Astrocyte of the cerebellum (primary cell): ENCODE measurements at regions not wholly inside any gene's neighbourhood (a gene's known extent, or its start where the extent isn't known, plus 50 kb on each side); places are given as distances from the start of the nearest gene placed in this dataset.

ENCODE experiments used
- DNase-seq: peaks from one replicate; pipeline ENCODE4 v3.0.0-alpha.2; 2011; ENCODE audit warnings: low read depth
- H3K4me3 ChIP-seq: 2 replicates; pipeline ENCODE4 v1.5.1; 2011; ENCODE audit warnings: mild to moderate bottlenecking, low read depth, low read length, moderate library complexity
- in situ Hi-C: cut with HindIII; loops from 2 replicates; pipeline ENCODE4 v1.10.0; 2017; ENCODE audit warnings: low sequenced_read_pairs
- TF ChIP-seq, protein P1 (sequence below): IDR thresholded peaks from 2 replicates; pipeline ENCODE4 v1.5.1; 2012; ENCODE audit warnings: low read length, low read depth, moderate library complexity, mild to moderate bottlenecking; ENCODE audit errors: missing control alignments

DNA sequence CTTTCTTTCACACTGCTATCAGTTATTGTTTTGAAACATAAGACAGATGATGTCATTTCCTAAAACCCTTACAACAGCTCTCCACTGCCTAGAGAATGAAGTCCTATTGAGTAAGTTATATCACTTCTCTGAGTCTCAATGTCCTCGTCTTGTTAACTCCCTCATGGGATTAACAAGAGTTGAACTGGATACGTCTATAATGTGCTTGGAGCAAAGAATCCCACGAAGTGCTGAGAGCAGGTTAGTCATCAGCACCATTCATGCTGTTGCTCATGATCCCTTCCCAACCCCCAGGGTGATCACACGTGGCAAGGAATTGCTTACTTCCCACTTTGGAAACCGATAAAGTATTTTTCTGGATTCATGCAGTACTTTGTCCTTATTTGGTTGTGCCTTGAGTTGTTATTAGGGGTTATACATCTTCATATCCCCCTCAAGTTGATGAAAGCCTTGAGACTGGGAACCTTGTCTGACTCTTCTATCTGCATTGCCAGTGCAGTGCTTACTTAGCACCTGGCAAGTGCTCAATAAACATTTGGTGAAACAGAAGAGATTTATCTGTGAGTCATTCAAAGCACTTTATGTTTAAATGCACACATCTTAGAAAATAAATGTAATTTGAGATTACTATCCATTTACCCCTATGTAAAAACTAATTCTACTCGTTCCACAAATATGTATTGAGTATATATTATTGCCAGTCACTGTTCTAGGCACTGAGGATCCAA, 487.5 kb downstream of the EPM2A start:
- TF ChIP-seq, protein P1, sequence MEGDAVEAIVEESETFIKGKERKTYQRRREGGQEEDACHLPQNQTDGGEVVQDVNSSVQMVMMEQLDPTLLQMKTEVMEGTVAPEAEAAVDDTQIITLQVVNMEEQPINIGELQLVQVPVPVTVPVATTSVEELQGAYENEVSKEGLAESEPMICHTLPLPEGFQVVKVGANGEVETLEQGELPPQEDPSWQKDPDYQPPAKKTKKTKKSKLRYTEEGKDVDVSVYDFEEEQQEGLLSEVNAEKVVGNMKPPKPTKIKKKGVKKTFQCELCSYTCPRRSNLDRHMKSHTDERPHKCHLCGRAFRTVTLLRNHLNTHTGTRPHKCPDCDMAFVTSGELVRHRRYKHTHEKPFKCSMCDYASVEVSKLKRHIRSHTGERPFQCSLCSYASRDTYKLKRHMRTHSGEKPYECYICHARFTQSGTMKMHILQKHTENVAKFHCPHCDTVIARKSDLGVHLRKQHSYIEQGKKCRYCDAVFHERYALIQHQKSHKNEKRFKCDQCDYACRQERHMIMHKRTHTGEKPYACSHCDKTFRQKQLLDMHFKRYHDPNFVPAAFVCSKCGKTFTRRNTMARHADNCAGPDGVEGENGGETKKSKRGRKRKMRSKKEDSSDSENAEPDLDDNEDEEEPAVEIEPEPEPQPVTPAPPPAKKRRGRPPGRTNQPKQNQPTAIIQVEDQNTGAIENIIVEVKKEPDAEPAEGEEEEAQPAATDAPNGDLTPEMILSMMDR, result no peak
- no peak overlapping the region for H3K4me3 ChIP-seq
- in situ Hi-C loops, result no loop called here
- peak; percentile 75 for DNase-seq

DNA sequence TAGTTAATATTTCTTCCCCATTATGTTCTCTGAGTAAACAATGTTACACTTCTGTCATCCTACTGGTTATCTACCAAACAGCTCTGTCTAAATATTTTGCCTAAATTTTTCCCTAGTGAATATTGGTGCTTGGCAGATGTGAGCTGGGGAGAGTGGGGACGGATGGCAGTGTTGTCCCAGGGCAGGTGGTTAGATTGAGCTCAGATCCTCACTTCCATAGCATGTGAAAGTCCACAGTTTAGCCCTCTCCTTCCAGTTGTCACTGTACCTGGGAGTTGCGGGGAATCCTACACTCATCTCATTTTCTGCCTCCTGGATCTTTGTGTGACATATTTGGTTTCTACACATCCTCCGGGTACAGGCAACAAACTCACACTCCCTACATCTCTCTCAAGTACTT, 484.9 kb downstream of the EPM2A start:
- in situ Hi-C loops, result no loop called here
- DNase-seq, result no peak
- no peak overlapping the region for H3K4me3 ChIP-seq
- TF ChIP-seq, protein P1, result no peak

DNA sequence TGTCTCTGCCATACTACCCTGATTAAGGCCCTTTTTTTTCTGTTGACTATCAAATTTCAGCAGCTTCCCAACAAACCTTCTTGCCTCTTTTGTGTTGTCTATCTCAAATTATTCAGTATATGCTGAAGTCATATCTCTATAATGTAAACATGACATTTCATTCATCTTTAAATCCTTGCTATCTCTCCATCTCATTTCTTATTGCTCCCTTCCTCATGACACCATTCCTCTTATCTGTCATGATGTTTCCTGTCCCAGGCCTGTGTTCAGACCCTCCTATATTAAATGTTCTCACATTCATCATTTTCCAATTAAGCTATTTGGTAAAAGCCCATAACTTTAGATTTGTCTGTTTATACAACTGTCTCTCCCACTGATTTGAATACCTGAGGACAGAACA, 482.6 kb downstream of the EPM2A start:
- in situ Hi-C loops, result no loop called here

DNA sequence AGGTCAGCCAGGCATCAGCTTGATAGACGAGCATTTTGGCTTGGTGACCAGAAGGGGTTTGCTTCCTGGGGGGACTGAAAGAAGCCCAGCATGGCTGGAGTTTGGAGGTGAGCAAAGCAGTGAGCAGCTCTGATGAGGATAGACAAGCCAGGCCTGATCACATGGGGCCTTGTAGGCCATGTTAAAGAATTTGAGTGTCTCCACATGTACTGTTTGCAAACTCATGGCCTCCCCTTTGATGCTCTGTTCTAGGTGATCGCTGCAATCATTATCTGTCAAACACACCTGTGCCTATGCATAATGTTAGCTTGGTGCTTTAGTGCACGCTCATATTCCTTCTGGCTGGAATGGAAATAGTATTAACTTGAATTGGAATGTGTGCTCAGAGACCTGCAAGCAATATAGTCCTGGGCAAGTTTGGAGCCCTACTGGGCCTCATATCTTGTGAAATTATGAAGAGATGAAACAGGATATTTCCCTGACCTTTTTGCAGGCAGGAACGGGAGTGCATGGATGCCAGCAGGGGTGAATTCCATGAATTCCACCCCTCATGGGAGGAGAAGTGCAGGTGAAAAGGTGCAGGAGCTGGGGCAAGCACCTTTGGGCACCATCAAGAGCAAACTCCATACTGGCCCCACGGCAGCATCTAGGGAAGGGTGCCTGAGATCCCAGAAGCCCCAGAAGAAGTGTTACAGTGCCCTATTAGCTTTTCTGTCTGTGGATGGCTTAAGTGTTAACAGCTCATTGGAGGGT, 480.5 kb downstream of the EPM2A start:
- TF ChIP-seq, protein P1, result no peak
- DNase-seq, result no peak
- no peak overlapping the region for H3K4me3 ChIP-seq
- in situ Hi-C loops, result no loop called here

More for the DNA sequence above, 482.6 kb downstream of the EPM2A start:
- DNase-seq, result no peak
- H3K4me3 ChIP-seq, result no peak overlapping the region
- TF ChIP-seq, protein P1, result no peak

DNA sequence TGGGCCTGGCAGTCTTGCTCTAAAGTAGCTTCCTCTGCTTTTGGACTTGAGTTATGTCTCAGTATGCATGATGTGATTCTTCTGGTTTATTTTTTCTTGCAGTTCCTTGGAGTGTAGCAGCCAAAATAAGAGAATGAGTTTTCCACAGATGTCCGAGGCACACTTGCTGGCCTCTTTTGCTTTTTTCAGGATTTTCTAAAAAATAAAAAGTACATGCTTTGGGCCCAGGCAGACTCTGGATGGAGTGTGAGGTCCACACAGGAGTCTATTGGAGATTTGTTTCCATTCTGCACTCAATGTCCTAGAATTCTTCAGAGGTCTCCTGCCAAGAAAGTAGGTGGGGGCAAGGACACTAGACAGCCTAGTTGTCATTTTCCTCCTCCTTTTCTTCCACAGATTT, 477.6 kb downstream of the EPM2A start:
- DNase-seq, result no peak
- TF ChIP-seq, protein P1, result no peak
- no peak overlapping the region for H3K4me3 ChIP-seq
- in situ Hi-C loops, result no loop called here

DNA sequence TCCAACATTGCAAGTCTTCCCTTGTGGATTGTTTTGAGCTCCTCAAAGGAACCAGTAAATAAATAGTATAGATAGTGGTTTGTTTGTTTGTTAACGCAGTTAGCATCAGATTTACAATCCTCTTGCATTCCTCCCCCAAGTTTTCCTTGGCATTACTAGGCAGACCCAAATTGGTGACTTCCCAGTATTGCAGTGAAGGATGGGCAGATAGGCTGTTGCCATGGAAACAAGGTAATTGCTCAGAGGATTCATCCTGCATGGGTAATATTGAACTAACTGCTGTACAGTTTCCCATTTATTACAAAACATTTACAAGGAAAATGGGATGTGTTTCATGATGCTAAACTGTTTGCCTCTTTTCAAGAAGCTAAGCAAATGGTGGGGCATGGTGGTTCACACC, 477.2 kb downstream of the EPM2A start:
- no peak for DNase-seq
- no peak overlapping the region for H3K4me3 ChIP-seq
- in situ Hi-C loops, result no loop called here
- TF ChIP-seq, protein P1, result no peak
